Sigmoid colon (tissue), 4 donors: ENCODE measurements at regions not wholly inside any gene's neighbourhood (a gene's known extent, or its start where the extent isn't known, plus 50 kb on each side); places are given as distances from the start of the nearest gene placed in this dataset.

Experiments used
- CTCF ChIP-seq, 4 experiments: fragments of 450-650 bp in 3 of 4; fragments of 200-600 bp in 1 of 4; IDR thresholded peaks; one replicate each; pipeline ENCODE4 v1.5.1; 2016 to 2019; ENCODE audit warnings: antibody characterized with exemption in 4 of 4, mild to moderate bottlenecking in 3 of 4, moderate library complexity in 2 of 4
- EP300 ChIP-seq, 4 donors: sonication (generic); formaldehyde crosslinking; IDR thresholded peaks; one replicate each; pipeline ENCODE4 v1.6.1; 2017; ENCODE audit warnings: antibody characterized with exemption in 4 of 4
- POLR2A ChIP-seq, 2 donors: fragments of 450-650 bp; IDR thresholded peaks; one replicate each; pipeline ENCODE4 v1.6.1; 2016; ENCODE audit warnings: antibody characterized with exemption in 2 of 2, mild to moderate bottlenecking in 2 of 2, moderate library complexity in 2 of 2
- POLR2AphosphoS5 ChIP-seq, 4 donors: sonication (generic); formaldehyde crosslinking; IDR thresholded peaks; one replicate each; pipeline ENCODE4 v1.6.1; 2017; ENCODE audit warnings: antibody characterized with exemption in 4 of 4

DNA sequence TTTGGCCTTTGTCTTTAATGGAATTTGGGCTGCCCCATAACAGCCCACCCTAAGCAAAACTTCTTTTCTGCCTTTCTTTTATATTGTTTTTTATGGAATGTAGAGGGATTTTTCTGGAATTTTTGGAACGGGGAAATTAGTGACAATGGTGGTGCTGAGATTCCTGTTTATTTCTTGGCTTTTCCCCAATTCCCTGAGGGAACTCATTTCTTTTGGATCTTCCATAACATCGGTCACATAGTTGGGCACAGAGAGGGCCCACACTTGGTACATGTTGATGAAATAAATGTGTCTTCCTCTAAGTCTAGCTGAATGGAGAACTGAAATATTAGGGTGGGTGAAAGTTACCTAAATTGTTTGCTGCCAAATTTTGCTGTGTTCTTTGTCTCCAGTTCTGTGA, 191.6 kb upstream of the TNP1 start:
- TF ChIP-seq CTCF (IDR thresholded peaks at IDR 0.05): no peak
- no peak for TF ChIP-seq POLR2AphosphoS5 (IDR thresholded peaks at IDR 0.05)
- no peak for TF ChIP-seq POLR2A (IDR thresholded peaks at IDR 0.05)
- no peak for TF ChIP-seq EP300 (IDR thresholded peaks at IDR 0.05)
